Pancreas (tissue), 10 donors: ENCODE measurements at regions not wholly inside any gene's neighbourhood (a gene's known extent, or its start where the extent isn't known, plus 50 kb on each side); places are given as distances from the start of the nearest gene placed in this dataset.

Source experiments
- ATAC-seq, 4 donors: fragments of 200-7000 bp; cut with Tn5 transposase; one replicate each; pipeline versions ENCODE4 v1.8.0 to v1.9.1; 2020; ENCODE audit warnings: mild to moderate bottlenecking in 4 of 4, moderate library complexity in 4 of 4
- DNase-seq, 6 donors: peaks; one replicate each; pipeline ENCODE4 v3.0.0-alpha.2; 2020
- FAIRE-seq: peaks from 2 replicates; lab custom pipeline; 2012; peaks lifted over from hg19 to GRCh38; lab: Jason Lieb, UNC
- H3K27ac ChIP-seq, 4 donors: fragments of 200-600 bp; sonication (generic); 1 replicate in 3 of 4; 2 replicates in 1 of 4; pipeline versions ENCODE4 v1.5.0 to v1.8.0; 2020
- H3K27me3 ChIP-seq, 4 donors: fragments of 200-600 bp; one replicate each; pipeline ENCODE4 v1.8.0; 2021
- H3K36me3 ChIP-seq, 3 donors: fragments of 200-600 bp; sonication (generic) in 1 of 3; one replicate each; pipeline versions ENCODE4 v1.5.0 to v1.8.0; 2020 to 2021
- H3K4me1 ChIP-seq, 3 donors: fragments of 200-600 bp; one replicate each; pipeline ENCODE4 v1.8.0; 2021
- H3K4me3 ChIP-seq, 4 donors: fragments of 200-600 bp; sonication (generic) in 2 of 4; one replicate each; pipeline versions ENCODE4 v1.5.0 to v1.8.0; 2020 to 2021
- H3K9me3 ChIP-seq, 4 donors: fragments of 200-600 bp; one replicate each; pipeline ENCODE4 v1.8.0; 2021
- CTCF ChIP-seq, 4 donors: fragments of 200-600 bp; sonication (generic) in 3 of 4; IDR thresholded peaks; one replicate each; pipeline versions ENCODE4 v1.5.0 to v1.8.0; 2021; ENCODE audit warnings: antibody characterized with exemption in 4 of 4
- WGBS, 2 donors: extraction: QIAGEN DNeasy Blood & Tissue Kit; methylation state at CpG; one replicate each; pipeline ENCODE4 v1.1.7; 2013; 5-methylcytosine and 5-hydroxymethylcytosine counted together
- intact Hi-C, 3 donors: fragments of 100-400 bp; cut with DNase I; formaldehyde crosslinking; loops; one replicate each; pipeline versions ENCODE4 v1.11.1 to v1.14.2; 2022
- donor health status: healthy with polysubstance abuse.
- donor health status: DM: no; HTN: no; CAD: no; lungs with moderate emphysema.
- donor health status: DM: no; HTN: no; CAD: no.
- donor health status: control.
- donor health status: control.
- donor health status: Bipolar disorder and iron deficiency.
- donor health status: DM: yes; HTN: yes; CAD: no.
- donor health status: DM: no; HTN: no; CAD: no.
- donor health status: DM: no; HTN: no; CAD: no.
- donor health status: DM: yes; HTN: yes; CAD: no.

GRCh38 chr12:88985011-88985410 lies 367.3 kb downstream of the DUSP6 start:
- TF ChIP-seq CTCF (IDR thresholded peaks at IDR 0.05), result no peak
- Histone ChIP-seq H3K4me3 (no peak overlapping the region), H3K9me3 (no peaks in the 10 kb centered on the region), H3K4me1 (no peaks in the 10 kb centered on the region), H3K36me3 (no peaks in the 10 kb centered on the region), H3K27me3 (no peaks in the 10 kb centered on the region), H3K27ac (no peak overlapping the region)
- intact Hi-C loops, result no loop called here
- 92 to 94% methylated on average over 3 of the region's 3 CpGs for WGBS, 2 donors
- FAIRE-seq, result no peak
- no peak for DNase-seq
- no peak for ATAC-seq

GRCh38 chr12:88982694-88983093 lies 369.6 kb downstream of the DUSP6 start:
- no peak overlapping the region for H3K4me3 ChIP-seq
- no peaks in the 10 kb centered on the region for H3K9me3 ChIP-seq
- no peaks in the 10 kb centered on the region for H3K27me3 ChIP-seq
- no peak overlapping the region for H3K27ac ChIP-seq
- 96 to 98% methylated on average over 1 of the region's 1 CpG for WGBS, 2 donors
- intact Hi-C loops, result no loop called here
- H3K4me1 ChIP-seq, result no peaks in the 10 kb centered on the region
- TF ChIP-seq CTCF (IDR thresholded peaks at IDR 0.05), result no peak
- DNase-seq, result no peak
- no peak for FAIRE-seq
- ATAC-seq, result no peak
- no peaks in the 10 kb centered on the region for H3K36me3 ChIP-seq

GRCh38 chr12:88977115-88977514 lies 375.2 kb downstream of the DUSP6 start:
- WGBS, 2 donors, result 66 to 71% methylated on average over 2 of the region's 2 CpGs

GRCh38 chr12:88973998-88974397 lies 378.3 kb downstream of the DUSP6 start:
- DNase-seq, result no peak
- WGBS, 2 donors, result 92 to 93% methylated on average over 1 of the region's 1 CpG
- no peaks in the 10 kb centered on the region for H3K27me3 ChIP-seq
- intact Hi-C loops, result no loop called here
- H3K4me1 ChIP-seq, result no peaks in the 10 kb centered on the region
- no peaks in the 10 kb centered on the region for H3K36me3 ChIP-seq
- no peak for TF ChIP-seq CTCF (IDR thresholded peaks at IDR 0.05)
- H3K27ac ChIP-seq, result no peak overlapping the region
- no peak overlapping the region for H3K4me3 ChIP-seq
- no peaks in the 10 kb centered on the region for H3K9me3 ChIP-seq
- FAIRE-seq, result no peak
- no peak for ATAC-seq

More at GRCh38 chr12:88977115-88977514, 375.2 kb downstream of the DUSP6 start:
- intact Hi-C loops, result no loop called here
- ATAC-seq (no peak), DNase-seq (no peak), FAIRE-seq (no peak)
- TF ChIP-seq CTCF (IDR thresholded peaks at IDR 0.05), result no peak
- no peaks in the 10 kb centered on the region for H3K4me1 ChIP-seq
- H3K27me3 ChIP-seq, result no peaks in the 10 kb centered on the region
- H3K4me3 ChIP-seq, result no peak overlapping the region
- H3K27ac ChIP-seq, result no peak overlapping the region
- no peaks in the 10 kb centered on the region for H3K36me3 ChIP-seq
- no peaks in the 10 kb centered on the region for H3K9me3 ChIP-seq

GRCh38 chr12:88970740-88971139 lies 381.6 kb downstream of the DUSP6 start:
- TF ChIP-seq CTCF (IDR thresholded peaks at IDR 0.05), result no peak
- ATAC-seq (no peak), DNase-seq (no peak), FAIRE-seq (no peak)
- Histone ChIP-seq H3K36me3 (no peaks in the 10 kb centered on the region), H3K4me3 (no peak overlapping the region), H3K27me3 (no peaks in the 10 kb centered on the region), H3K27ac (no peak overlapping the region), H3K4me1 (no peaks in the 10 kb centered on the region), H3K9me3 (no peaks in the 10 kb centered on the region)
- intact Hi-C loops, result no loop called here
- 0% methylated on average over 1 of the region's 1 CpG for WGBS, 2 donors
